K562 (cell line): ENCODE measurements at regions not wholly inside any gene's neighbourhood (a gene's known extent, or its start where the extent isn't known, plus 50 kb on each side); places are given as distances from the start of the nearest gene placed in this dataset.

Source experiments
- ATAC-seq: fragments of 200-7000 bp; cut with Tn5 transposase; 3 replicates; pipeline ENCODE4 v1.9.1; 2020; ENCODE audit warnings: moderate library complexity
- BruUV-seq: library from RNA; stranded (reverse); fragments of 400-500 nt; replicated peaks from 2 replicates; lab custom pipeline; 2021; lab: Mats Ljungman, UMichigan
- CTCF ChIA-PET: fragments of 300-600 bp; formaldehyde crosslinking; extraction: SDS; loops from one replicate; lab custom pipeline; 2021; ENCODE audit warnings: low intra/inter-chr PET ratio; lab: Yijun Ruan, JAX
- POLR2A ChIA-PET: fragments of 300-600, 350-650 bp; sonication (Branson Sonifier 250); formaldehyde crosslinking; extraction: SDS; loops from one replicate; lab custom pipeline; 2021; ENCODE audit warnings: antibody characterized with exemption, inconsistent platforms; lab: Yijun Ruan, JAX
- DNase-seq, 4 experiments: peaks; one replicate each; pipeline versions ENCODE4 v3.0.0 to v3.0.0-alpha.2; 2011 to 2018; ENCODE audit warnings: low spot score in 3 of 4, mixed read lengths in 3 of 4; ENCODE audit errors: extremely low read depth in 1 of 4
- FAIRE-seq: peaks from 2 replicates; lab custom pipeline; 2011; peaks lifted over from hg19 to GRCh38; lab: Jason Lieb, UNC
- H2AFZ ChIP-seq: 2 replicates; pipeline ENCODE4 v1.6.0; 2011; ENCODE audit warnings: low read depth, low read length, control low read depth, inconsistent platforms
- H3K27ac ChIP-seq: fragments of 200-600 bp; 3 replicates; pipeline ENCODE4 v1.8.0; 2011; ENCODE audit warnings: low read depth, mild to moderate bottlenecking, control low read depth, inconsistent platforms, low read length, moderate library complexity, mixed read lengths; ENCODE audit errors: extremely low read depth
- H3K27me3 ChIP-seq, 2 experiments: fragments of 300-600 bp in 1 of 2; 2 replicates in 1 of 2; 3 replicates in 1 of 2; pipeline versions ENCODE4 v1.6.0 to v1.8.0; 2011; ENCODE audit warnings: inconsistent platforms in 2 of 2, low read length in 2 of 2, mild to moderate bottlenecking in 1 of 2, mixed read lengths in 1 of 2, moderate library complexity in 1 of 2; ENCODE audit not compliant: control insufficient read depth in 2 of 2, insufficient read depth in 2 of 2
- H3K36me3 ChIP-seq: fragments of 300-600 bp; 3 replicates; pipeline ENCODE4 v1.8.0; 2011; ENCODE audit warnings: mild to moderate bottlenecking, low read length, inconsistent platforms; ENCODE audit not compliant: control insufficient read depth, insufficient read depth
- H3K4me1 ChIP-seq, 2 experiments: fragments of 200-600 bp in 1 of 2; replicated peaks in 1 of 2; 2 replicates in 1 of 2; 3 replicates in 1 of 2; pipeline versions ENCODE4 v1.5.1 to v1.8.0; 2011; ENCODE audit warnings: inconsistent platforms in 2 of 2, low read length in 2 of 2, mild to moderate bottlenecking in 1 of 2, mixed read lengths in 1 of 2, moderate library complexity in 1 of 2; ENCODE audit not compliant: control insufficient read depth in 2 of 2, insufficient read depth in 2 of 2
- H3K4me2 ChIP-seq: 2 replicates; pipeline ENCODE4 v1.6.1; 2011; ENCODE audit warnings: low read length, control low read depth, inconsistent platforms, mixed read lengths; ENCODE audit not compliant: insufficient read depth
- H3K4me3 ChIP-seq: fragments of 200-600 bp; sonication (generic), shearing (Covaris generic); 2 replicates; pipeline ENCODE4 v1.5.1; 2016; ENCODE audit warnings: control low read depth, inconsistent platforms
- H3K79me2 ChIP-seq: fragments of 200-600 bp; 3 replicates; pipeline ENCODE4 v1.8.0; 2011; ENCODE audit warnings: low read length, inconsistent platforms; ENCODE audit not compliant: control insufficient read depth, insufficient read depth
- H3K9ac ChIP-seq, 2 experiments: 2 replicates each; pipeline versions ENCODE4 v1.6.0 to v1.6.1; 2011; ENCODE audit warnings: low read depth in 2 of 2, low read length in 2 of 2, control low read depth in 1 of 2, inconsistent platforms in 1 of 2, mild to moderate bottlenecking in 1 of 2, mixed read lengths in 1 of 2; ENCODE audit not compliant: insufficient read depth in 1 of 2
- H3K9me1 ChIP-seq: one replicate; pipeline ENCODE4 v1.6.0; 2011; ENCODE audit warnings: inconsistent platforms, mild to moderate bottlenecking, low read length, moderate library complexity; ENCODE audit not compliant: control insufficient read depth, insufficient read depth
- H3K9me3 ChIP-seq: replicated peaks from 2 replicates; pipeline ENCODE4 v1.5.1; 2011; ENCODE audit warnings: low read depth, low read length, inconsistent platforms; ENCODE audit not compliant: control insufficient read depth, insufficient read depth
- H4K20me1 ChIP-seq: replicated peaks from 2 replicates; pipeline ENCODE4 v1.6.1; 2011; ENCODE audit warnings: low read length, inconsistent platforms, mixed read lengths; ENCODE audit not compliant: control insufficient read depth, insufficient read depth
- ASH1L ChIP-seq: fragments of 450-650 bp; IDR thresholded peaks from 2 replicates; pipeline ENCODE4 v1.6.1; 2018; ENCODE audit warnings: borderline replicate concordance, mild to moderate bottlenecking, low read depth; ENCODE audit not compliant: partially characterized antibody
- CBFB ChIP-seq: sonication (generic); formaldehyde crosslinking; IDR thresholded peaks from 2 replicates; pipeline ENCODE4 v1.4.0; 2020; ENCODE audit warnings: mild to moderate bottlenecking, missing genetic modification reagents
- CBX2 ChIP-seq: fragments of 200-600 bp; sonication (generic); IDR thresholded peaks from one replicate; pipeline ENCODE4 v1.6.1; 2012; ENCODE audit warnings: mild to moderate bottlenecking, low read length, inconsistent platforms; ENCODE audit not compliant: insufficient read depth, poor library complexity, severe bottlenecking
- RAD51 ChIP-seq: fragments of 450-650 bp; IDR thresholded peaks from 2 replicates; pipeline ENCODE4 v1.7.1; 2016; ENCODE audit warnings: low read depth, mild to moderate bottlenecking, borderline replicate concordance
- ZNF311 ChIP-seq: fragments of 250-450 bp; sonication (Bioruptor Pico); IDR thresholded peaks from 2 replicates; pipeline ENCODE4 v1.4.0; 2020; ENCODE audit warnings: mild to moderate bottlenecking, moderate library complexity
- ZNF707 ChIP-seq: fragments of 250-450 bp; sonication (Bioruptor Pico); conservative IDR thresholded peaks from 2 replicates; pipeline ENCODE4 v1.8.0; 2022; ENCODE audit warnings: inconsistent platforms, mild to moderate bottlenecking, moderate library complexity
- ZSCAN32 ChIP-seq: fragments of 450-650 bp; formaldehyde crosslinking; IDR thresholded peaks from 2 replicates; pipeline ENCODE4 v1.4.0; 2020; ENCODE audit warnings: mild to moderate bottlenecking, moderate library complexity
- WGBS: fragments of 100-300 bp; shearing (Covaris generic); methylation state at CpG from one replicate; pipeline ENCODE4 v1.1.6; 2016; ENCODE audit warnings: low coverage, mixed read lengths; ENCODE audit not compliant: insufficient coverage; ENCODE audit errors: missing lambda C conversion rate; 5-methylcytosine and 5-hydroxymethylcytosine counted together
- in situ Hi-C: fragments of 300-500 bp; cut with MboI; formaldehyde crosslinking; loops from 4 replicates; pipeline ENCODE4 v1.15.0; 2018; ENCODE audit warnings: inconsistent platforms, mixed read lengths
- intact Hi-C: fragments of 100-400 bp; cut with micrococcal nuclease; formaldehyde crosslinking; loops from 2 replicates; pipeline ENCODE4 v1.14.2; 2022
- TF ChIP-seq, protein P1 (sequence below): fragments of 250-450 bp; sonication (Bioruptor Pico); IDR thresholded peaks from 2 replicates; pipeline ENCODE4 v1.4.0; 2020

DNA sequence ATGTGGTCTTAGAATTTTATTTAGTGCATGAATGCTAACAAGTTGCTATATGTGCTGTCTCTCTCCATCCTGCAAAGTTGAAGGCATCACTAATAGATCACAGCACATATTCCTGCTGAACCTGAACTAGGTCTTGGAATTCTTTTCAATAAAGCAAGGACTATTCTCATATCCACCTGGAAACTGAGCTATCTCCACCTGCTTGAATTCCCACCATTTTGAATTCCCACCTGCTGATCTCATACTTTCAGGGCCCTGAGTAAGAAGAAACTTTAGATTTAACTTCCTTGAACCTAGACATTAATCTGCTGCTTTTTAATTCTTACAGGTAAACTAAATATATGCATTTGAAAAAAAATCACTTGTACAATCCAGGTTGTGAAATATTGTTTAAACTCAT is 445.3 kb upstream of the CCL2 start (continued):
- TF ChIP-seq, protein P1, sequence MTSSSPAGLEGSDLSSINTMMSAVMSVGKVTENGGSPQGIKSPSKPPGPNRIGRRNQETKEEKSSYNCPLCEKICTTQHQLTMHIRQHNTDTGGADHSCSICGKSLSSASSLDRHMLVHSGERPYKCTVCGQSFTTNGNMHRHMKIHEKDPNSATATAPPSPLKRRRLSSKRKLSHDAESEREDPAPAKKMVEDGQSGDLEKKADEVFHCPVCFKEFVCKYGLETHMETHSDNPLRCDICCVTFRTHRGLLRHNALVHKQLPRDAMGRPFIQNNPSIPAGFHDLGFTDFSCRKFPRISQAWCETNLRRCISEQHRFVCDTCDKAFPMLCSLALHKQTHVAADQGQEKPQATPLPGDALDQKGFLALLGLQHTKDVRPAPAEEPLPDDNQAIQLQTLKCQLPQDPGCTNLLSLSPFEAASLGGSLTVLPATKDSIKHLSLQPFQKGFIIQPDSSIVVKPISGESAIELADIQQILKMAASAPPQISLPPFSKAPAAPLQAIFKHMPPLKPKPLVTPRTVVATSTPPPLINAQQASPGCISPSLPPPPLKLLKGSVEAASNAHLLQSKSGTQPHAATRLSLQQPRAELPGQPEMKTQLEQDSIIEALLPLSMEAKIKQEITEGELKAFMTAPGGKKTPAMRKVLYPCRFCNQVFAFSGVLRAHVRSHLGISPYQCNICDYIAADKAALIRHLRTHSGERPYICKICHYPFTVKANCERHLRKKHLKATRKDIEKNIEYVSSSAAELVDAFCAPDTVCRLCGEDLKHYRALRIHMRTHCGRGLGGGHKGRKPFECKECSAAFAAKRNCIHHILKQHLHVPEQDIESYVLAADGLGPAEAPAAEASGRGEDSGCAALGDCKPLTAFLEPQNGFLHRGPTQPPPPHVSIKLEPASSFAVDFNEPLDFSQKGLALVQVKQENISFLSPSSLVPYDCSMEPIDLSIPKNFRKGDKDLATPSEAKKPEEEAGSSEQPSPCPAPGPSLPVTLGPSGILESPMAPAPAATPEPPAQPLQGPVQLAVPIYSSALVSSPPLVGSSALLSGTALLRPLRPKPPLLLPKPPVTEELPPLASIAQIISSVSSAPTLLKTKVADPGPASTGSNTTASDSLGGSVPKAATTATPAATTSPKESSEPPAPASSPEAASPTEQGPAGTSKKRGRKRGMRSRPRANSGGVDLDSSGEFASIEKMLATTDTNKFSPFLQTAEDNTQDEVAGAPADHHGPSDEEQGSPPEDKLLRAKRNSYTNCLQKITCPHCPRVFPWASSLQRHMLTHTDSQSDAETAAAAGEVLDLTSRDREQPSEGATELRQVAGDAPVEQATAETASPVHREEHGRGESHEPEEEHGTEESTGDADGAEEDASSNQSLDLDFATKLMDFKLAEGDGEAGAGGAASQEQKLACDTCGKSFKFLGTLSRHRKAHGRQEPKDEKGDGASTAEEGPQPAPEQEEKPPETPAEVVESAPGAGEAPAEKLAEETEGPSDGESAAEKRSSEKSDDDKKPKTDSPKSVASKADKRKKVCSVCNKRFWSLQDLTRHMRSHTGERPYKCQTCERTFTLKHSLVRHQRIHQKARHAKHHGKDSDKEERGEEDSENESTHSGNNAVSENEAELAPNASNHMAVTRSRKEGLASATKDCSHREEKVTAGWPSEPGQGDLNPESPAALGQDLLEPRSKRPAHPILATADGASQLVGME (CRISPR knock-in tag) = no peak
- TF ChIP-seq ZSCAN32 (CRISPR knock-in tag) = no peak
- TF ChIP-seq, all 486 proteins: peak for 0

DNA sequence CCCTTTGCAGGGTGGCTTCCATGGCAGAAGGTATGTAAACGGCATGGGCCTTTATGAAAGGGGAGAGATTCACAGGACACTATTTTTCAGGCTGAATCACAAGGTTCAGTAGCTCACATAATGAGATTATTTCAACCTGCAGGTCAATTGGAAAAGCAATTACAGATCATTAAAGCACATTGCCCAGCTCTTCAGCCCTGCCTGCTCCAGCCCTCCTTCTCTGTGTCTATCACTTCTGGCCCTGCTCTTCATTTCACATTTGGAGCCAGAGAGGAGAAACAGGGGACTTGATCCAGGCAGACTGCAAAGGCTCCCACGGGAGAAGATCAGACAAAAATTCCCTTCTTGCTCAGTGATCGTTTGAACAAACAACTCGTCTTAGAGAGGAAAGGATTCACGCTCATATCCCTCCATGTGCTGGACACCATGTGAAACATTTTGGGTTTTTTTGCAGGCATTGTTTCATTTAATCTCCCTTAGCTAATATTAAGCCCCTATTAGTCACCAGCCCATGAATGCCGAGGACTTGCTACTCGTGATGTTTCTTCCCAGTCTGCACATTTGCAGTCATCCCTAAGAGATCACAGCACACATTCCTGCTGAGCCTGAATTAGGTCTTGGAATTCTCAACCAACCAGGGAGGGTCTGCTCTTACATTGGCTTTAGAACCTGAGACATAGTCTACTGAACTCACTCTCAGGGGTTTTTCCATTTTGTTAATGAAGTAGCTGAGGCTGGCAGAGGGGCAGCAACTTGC is 443.9 kb upstream of the CCL2 start:
- ChIA-PET POLR2A (interaction anchor here (1.0 kb wide), 1 partner anchor 23 kb away, joined by 3 read pairs; no protein-coding TSS in a partner anchor), CTCF (no interaction called here)
- intact Hi-C loops (no loop called here), in situ Hi-C loops (no loop called here)
- no peaks in the 10 kb centered on the region for H3K79me2 ChIP-seq
- no peaks in the 10 kb centered on the region for H3K9me3 ChIP-seq
- H3K36me3 ChIP-seq = no peaks in the 10 kb centered on the region
- 0% methylated on average over 7 of the region's 7 CpGs for WGBS
- H3K27ac ChIP-seq = no peak overlapping the region
- no peak overlapping the region for H3K9ac ChIP-seq
- no peak overlapping the region for H3K4me2 ChIP-seq
- ATAC-seq (no peak), DNase-seq (no peak), FAIRE-seq (no peak)
- H2AFZ ChIP-seq = no peak overlapping the region
- BruUV-seq = no TSS peak
- no peaks in the 10 kb centered on the region for H3K9me1 ChIP-seq
- no peak for TF ChIP-seq ZNF707 (CRISPR knock-in tag)
- TF ChIP-seq ZNF311 (CRISPR knock-in tag) = no peak
- TF ChIP-seq CBX2 = no peak
- no peak for TF ChIP-seq RAD51
- TF ChIP-seq ASH1L = no peak
- no peak for TF ChIP-seq CBFB (CRISPR knock-in tag)
- no peaks in the 10 kb centered on the region for H4K20me1 ChIP-seq
- H3K4me1 ChIP-seq = no peaks in the 10 kb centered on the region
- H3K4me3 ChIP-seq = no peak overlapping the region
- H3K27me3 ChIP-seq = peaks cover 9 to 22% of the 10 kb centered on the region in 2 experiments
